NOMO-1 treated with dmso at 0.1 percent for 144 hours (cell line): ENCODE measurements at regions not wholly inside any gene's neighbourhood (a gene's known extent, or its start where the extent isn't known, plus 50 kb on each side); places are given as distances from the start of the nearest gene placed in this dataset.

Experiments used
- DNase-seq: peaks from one replicate; lab custom pipeline; 2025; ENCODE audit not compliant: unreplicated experiment; lab: John Stamatoyannopoulos, UW

DNA sequence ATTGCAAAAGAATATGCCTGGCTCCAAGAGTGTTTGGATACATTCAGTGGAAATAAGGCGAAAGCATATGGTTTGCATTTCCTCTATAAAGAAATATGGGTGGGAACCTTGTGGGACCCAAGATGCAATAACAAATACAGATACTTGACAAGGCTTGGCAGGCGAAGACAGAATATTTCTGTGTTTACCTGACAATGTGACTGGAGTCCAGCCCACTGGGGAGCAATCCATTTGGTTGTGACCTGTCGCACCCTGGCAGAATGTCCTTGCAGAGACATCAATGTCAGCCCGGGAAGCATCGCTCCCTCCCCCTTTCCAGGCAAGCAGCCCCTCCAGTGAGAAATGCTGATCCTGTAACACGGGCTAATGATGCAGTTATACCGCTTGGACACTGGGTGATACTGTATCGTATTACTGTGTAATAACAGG, 296.6 kb downstream of the MAF start:
- no peak for DNase-seq

- DNase-seq: no peak
Observed at GRCh38 chr16:79303206-79303605, 297.3 kb downstream of the MAF start.

DNA sequence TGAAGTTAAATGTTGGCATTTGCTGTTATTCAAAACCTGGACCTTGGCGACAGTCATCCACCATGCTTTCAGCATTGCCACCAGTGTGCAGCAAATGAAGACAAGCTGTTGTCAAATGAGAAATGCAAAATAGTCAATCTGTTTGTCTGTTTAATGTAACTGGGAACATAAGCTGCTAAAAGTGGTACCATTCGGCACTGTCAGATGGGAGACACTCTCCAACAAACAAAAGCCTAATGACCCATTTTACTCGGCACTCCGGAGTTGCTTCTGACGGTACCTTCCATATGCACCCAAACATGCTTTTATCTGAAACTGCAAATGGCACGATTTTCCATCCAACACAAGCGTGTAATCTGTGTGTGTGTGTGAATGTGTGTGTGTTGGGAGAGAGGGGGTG, 297.8 kb downstream of the MAF start:
- DNase-seq: no peak

DNA sequence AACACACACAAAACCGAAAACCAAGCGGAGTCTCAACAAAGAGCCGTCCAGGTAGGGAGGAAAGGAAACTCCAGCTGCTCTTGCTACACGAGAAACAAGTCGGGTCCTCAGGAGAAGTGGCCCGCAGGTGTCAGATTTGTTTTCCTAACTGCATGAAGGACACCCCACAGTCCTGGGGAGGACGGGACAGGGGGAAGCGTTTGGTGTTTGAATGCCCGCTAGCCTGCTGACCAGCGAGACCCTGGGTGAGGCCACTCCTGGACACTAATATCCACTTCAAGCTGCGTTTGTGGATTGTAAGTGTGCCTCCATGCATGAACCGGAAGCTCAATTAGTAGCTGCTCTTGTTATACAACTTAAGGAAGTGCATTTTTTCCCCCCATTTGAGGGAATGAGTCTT, 299.5 kb downstream of the MAF start:
- DNase-seq: no peak

- DNase-seq: no peak
Observed at GRCh38 chr16:79298894-79299799, 301.4 kb downstream of the MAF start.

GRCh38 chr16:79298476-79298875, 302.1 kb downstream of the MAF start:
- DNase-seq: no peak

DNA sequence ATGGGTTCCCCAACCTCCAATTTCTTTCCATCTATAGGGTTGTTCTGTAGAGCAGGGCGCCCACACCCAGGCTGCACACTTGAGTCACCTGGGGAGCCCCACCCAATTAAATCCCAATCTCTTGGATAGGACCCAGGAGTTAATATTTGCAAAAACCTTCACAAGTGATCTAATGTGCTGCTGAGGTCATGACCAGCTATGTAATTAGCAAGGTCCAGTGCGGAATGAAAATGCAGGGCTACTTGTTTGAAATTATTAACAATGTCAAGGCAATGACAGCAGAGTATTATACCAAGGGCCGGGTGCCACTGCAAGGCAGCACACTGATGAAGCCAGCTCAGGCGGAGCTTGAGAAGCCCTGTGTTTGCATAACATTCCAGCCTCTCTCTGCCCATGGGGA, 302.7 kb downstream of the MAF start:
- no peak for DNase-seq

DNA sequence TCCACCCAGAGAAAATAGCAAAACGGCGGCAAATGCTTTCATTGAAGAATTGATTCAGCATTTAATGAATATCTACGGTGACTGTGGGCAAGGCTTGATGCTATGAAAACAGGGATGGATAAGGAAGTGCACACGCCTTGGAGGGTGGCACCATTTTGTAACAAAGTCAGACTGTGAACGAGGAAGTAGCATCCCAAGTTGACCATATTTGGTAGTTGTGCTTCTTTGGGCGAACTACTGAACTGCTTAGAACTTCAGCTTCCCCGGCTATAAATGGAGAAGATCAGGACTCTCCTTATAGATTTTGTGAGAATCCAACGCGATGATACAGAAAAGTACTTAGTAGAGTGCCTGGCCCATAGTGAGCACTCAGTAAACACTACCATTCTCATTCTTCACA, 303.2 kb downstream of the MAF start:
- DNase-seq: no peak

DNA sequence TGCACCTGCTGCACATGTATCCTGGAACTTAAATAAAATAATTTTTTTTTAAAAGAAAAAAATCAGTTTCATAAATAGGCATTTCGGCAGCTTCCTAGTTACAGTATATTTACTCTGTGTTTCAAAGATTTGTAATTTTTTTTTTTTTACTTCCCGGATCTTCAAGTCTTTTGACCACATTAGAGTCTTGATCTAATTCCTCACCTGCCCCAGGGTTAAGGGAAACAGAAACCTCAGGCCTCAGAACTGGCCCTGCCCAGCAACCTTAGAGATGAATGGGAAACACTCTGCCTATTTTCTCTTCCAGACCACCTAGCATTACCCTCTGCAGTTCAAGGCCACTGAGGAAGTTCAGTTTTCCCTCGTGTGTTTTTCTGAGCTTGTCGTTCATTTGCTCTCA, 304.0 kb downstream of the MAF start:
- no peak for DNase-seq

DNA sequence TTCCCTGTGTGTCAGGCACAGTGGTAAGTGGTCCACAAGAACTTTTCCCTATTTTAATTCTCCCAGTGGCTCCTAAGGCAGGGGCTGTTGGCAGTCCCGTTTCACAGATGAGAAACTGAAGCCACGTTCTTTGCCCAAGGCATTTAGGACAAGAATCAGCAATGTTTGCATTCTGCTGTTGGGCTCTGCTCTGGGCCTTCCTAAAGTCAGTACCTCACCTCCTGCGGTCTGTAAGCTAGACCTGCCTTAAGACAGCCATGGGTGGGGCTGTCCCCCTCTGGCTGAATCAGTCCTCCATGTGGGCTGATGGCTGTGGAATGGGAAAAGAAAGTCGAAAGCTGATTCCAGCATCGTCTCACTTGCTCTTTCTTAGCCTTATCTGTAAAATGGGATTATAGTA, 304.8 kb downstream of the MAF start:
- DNase-seq: no peak

DNA sequence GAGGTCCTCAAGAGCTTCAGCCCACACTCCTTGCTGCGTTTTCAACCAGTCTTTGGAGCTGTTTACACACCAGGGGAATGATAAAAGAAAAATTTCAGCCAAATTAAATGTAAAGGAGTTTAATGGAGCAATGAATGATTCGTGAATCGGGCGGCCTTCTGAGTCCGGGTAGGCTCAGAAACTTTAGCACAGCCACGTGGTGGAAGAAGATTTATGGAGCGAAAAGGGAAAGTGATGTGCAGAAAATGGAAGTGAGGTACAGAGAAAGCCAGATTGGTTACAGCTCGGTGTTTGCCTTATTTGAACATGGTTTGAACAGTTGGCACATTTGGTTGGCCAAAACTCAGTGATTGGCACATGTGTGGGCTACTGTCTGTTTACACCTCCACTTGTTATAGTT, 305.4 kb downstream of the MAF start:
- no peak for DNase-seq

DNA sequence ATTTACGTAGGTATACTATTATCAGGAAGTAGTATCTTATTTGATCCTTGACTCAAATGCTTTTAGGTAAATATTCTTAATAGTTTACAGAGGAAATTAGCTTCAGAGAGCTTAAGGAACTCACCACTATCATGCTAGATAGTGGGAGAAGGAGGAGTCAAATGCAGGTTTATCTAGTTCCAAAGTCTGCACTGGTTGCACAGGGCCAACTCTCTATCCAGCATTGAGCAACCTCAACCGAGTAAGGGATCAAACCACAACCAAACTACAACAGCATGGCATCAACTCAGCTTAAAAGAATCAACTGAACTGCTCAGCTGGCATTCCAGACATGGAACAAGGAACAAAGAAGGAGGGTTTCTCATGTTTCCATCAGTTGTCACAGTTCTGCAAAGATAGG, 306.0 kb downstream of the MAF start:
- no peak for DNase-seq

DNA sequence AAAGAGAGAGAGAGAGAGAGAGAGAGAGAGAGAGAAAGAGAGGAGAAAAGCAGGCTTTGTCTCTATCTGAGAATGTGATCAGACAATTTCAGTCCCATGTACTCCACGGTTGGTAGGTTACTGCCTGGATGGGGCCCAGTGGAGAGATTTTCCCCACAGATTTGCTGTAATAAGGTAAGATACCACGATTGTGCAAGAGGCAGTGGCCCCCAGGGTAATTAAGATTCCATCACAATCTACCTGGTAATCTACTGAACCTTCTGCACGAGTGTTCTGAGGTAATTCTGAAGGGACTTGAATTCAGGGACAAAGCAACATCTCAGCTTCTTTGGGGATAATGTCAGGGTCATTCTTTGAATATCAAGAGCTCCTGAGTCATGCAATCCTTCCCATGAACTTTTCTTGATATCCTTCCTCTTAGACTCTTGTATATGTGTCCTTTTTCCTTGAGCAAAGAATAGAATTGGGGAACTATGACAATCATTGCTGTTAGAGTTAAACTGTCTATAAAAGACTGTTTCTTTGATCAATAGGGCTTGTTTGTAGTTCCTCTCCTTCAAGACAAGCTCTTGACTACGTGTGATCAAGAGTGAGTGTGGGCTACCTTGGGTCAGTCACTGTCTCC, 306.6 kb downstream of the MAF start:
- no peak for DNase-seq

- no peak for DNase-seq
Observed at GRCh38 chr16:79288066-79288465, 312.5 kb downstream of the MAF start.

DNA sequence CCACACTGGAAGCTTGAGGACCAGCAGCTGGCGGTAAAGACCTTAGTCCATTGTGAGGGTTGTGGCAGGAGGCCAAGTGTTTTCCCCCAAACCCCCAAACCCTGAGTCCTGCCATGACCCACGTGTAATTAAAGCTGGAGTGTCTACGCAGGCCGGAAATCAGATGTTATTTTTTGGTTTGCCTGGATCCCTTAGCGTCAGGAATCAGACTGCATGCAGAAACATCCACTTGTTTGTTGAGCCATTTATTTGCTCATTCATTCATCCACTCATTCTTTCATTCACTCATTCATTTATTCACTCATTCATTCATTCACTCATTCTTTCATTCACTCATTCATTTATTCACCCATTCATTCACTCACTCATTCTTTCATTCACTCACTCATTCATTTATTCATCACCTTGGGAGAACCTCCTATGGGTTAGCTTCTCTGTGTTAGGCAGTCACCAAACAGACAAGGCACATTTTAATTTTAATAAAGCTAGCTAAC, 313.1 kb downstream of the MAF start:
- no peak for DNase-seq

GRCh38 chr16:79286646-79287423, 313.7 kb downstream of the MAF start:
- DNase-seq: peak; percentile 76

DNA sequence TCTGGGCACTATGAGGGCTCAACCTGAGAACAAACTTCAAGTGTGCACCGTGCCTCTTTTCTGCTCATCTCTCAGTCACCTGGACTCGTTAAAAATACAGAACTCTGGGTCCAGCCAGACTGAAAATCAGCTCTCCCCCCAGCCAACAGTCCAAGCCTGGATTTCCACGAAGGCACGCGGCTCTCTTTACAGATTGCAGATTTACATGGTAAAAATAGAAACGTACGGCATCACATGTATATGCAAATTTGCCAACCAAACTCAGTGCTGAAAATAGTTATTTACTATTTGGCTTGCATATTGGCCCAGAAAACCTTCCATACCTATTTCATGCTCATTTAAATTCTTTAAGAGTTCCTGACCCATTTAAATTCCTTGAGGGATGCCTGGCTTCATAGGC, 315.8 kb downstream of the MAF start:
- DNase-seq: no peak

DNA sequence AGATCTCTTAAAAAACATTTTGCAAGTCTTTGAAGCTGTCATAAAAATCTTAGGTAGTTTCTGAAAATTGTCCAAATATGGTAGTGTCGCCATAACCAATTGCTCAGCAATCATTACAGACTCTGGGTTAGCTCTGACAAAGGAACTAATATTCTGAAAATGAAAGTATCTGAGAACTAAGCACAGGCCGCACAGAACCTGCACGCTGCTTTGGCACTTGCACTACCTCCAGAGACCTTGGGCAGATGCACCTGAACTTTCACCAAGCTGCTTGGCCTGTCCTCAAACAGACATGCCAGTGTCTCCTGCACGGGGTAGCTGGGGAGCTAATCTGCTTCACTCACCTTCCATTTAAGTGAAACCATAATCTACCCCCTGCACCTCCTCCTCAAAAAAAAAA, 317.0 kb downstream of the MAF start:
- DNase-seq: no peak

DNA sequence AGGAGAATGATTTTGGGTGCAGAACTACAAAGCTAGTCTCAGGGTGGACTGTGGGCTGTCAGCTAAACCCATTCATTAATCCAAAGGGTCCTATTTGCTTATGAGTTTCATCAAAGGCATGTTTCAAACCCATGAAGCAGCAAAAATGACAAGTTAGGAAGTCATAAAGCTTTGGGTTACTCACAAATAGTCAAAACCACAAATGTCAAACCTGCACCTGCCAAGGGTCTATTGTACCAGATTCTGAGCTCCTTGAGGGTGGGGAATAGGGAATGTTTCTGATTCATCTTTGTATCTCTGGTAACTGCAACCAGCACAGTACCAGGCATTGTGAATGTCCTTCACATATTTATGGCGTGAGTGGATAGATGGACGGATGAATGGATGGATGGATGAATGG, 317.7 kb downstream of the MAF start:
- no peak for DNase-seq

- DNase-seq: no peak
Observed at GRCh38 chr16:79278506-79278905, 322.0 kb downstream of the MAF start.

- DNase-seq: no peak
Observed at GRCh38 chr16:79276501-79276900, 324.0 kb downstream of the MAF start.

DNA sequence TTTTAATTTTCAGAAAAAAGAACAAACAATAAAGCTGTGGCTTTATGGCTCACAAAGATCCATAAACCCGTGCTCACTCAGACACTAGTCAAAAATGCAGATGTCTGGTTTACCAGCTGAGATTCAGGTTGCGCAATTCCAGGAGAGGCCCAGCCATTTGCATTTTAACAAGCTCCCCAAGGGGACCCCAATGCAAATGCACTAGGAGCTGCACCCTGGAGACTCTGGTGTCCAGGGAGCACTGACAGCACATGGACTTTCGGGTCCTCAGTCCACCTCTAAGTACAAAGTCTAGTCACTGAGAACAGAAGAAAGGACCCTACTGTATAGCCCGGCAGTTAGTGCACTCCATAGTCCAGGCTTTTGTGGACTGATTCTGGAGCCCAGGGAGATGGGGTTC, 326.3 kb downstream of the MAF start:
- no peak for DNase-seq
